Fibroblast of skin of left quadriceps (primary cell): ENCODE measurements at regions not wholly inside any gene's neighbourhood (a gene's known extent, or its start where the extent isn't known, plus 50 kb on each side); places are given as distances from the start of the nearest gene placed in this dataset.
"Not testable (repeated sequence)": the region's sequence is repeated elsewhere in the genome, so short reads cannot be mapped to it uniquely, and the experiment has no call there.

Source experiments
- DNase-seq, 2 experiments: peaks; one replicate each; pipeline ENCODE4 v3.0.0-alpha.2; 2013; ENCODE audit warnings: low read depth in 2 of 2

GRCh38 chr1:5140962-5141361 is 486.6 kb downstream of the AJAP1 start:
- DNase-seq: no peak

- DNase-seq: no peak
These were observed 485.7 kb downstream of the AJAP1 start for GRCh38 chr1:5140136-5140535.

- DNase-seq: no peak
These were observed 475.4 kb downstream of the AJAP1 start for GRCh38 chr1:5129746-5130355.

GRCh38 chr1:5125208-5125607 is 470.8 kb downstream of the AJAP1 start:
- DNase-seq: no peak

GRCh38 chr1:5120559-5120958 is 466.1 kb downstream of the AJAP1 start:
- no peak for DNase-seq

- no peak for DNase-seq
These were observed 465.2 kb downstream of the AJAP1 start for GRCh38 chr1:5119366-5120234.

- not testable (repeated sequence) for DNase-seq
These were observed 464.4 kb downstream of the AJAP1 start for GRCh38 chr1:5118771-5119170.

- DNase-seq: not testable (repeated sequence)
These were observed 463.9 kb downstream of the AJAP1 start for GRCh38 chr1:5118292-5118691.

- DNase-seq: no peak
These were observed 457.2 kb downstream of the AJAP1 start for GRCh38 chr1:5111581-5111980.

GRCh38 chr1:5110508-5110907 is 456.1 kb downstream of the AJAP1 start:
- DNase-seq: no peak

GRCh38 chr1:5109633-5110032 is 455.2 kb downstream of the AJAP1 start:
- DNase-seq: no peak

GRCh38 chr1:5108740-5109139 is 454.3 kb downstream of the AJAP1 start:
- DNase-seq: no peak

- no peak for DNase-seq
These were observed 451.3 kb downstream of the AJAP1 start for GRCh38 chr1:5105744-5106143.

- no peak for DNase-seq
These were observed 445.1 kb downstream of the AJAP1 start for GRCh38 chr1:5099558-5099957.

GRCh38 chr1:5098981-5099385 is 444.6 kb downstream of the AJAP1 start:
- no peak for DNase-seq

- no peak for DNase-seq
These were observed 438.6 kb downstream of the AJAP1 start for GRCh38 chr1:5093042-5093441.

- DNase-seq: no peak
These were observed 430.3 kb downstream of the AJAP1 start for GRCh38 chr1:5084676-5085075.

- DNase-seq: no peak
These were observed 412.8 kb downstream of the AJAP1 start for GRCh38 chr1:5067246-5067645.

- no peak for DNase-seq
These were observed 399.3 kb downstream of the AJAP1 start for GRCh38 chr1:5053744-5054143.

- no peak for DNase-seq
These were observed 374.7 kb downstream of the AJAP1 start for GRCh38 chr1:5029136-5029535.

GRCh38 chr1:5012249-5012648 is 357.8 kb downstream of the AJAP1 start:
- DNase-seq: no peak

- no peak for DNase-seq
These were observed 356.2 kb downstream of the AJAP1 start for GRCh38 chr1:5010656-5011055.

- DNase-seq: no peak
These were observed 355.8 kb downstream of the AJAP1 start for GRCh38 chr1:5010236-5010635.
